Activated CD4-positive, alpha-beta memory T cell treated with anti-CD3 and anti-CD28 coated beads for 36 hours (primary cell): ENCODE measurements at regions not wholly inside any gene's neighbourhood (a gene's known extent, or its start where the extent isn't known, plus 50 kb on each side); places are given as distances from the start of the nearest gene placed in this dataset.

ENCODE experiments used
- CTCF ChIA-PET: fragments of 350-600 bp; sonication (Branson Sonifier 250); formaldehyde crosslinking; loops from one replicate; lab custom pipeline; 2021; ENCODE audit warnings: antibody characterized with exemption, inconsistent platforms; lab: Charles Lee
- POLR2A ChIA-PET: fragments of 350-600 bp; sonication (Branson Sonifier 250); formaldehyde crosslinking; loops from one replicate; lab custom pipeline; 2021; ENCODE audit warnings: antibody characterized with exemption; lab: Charles Lee
- DNase-seq: peaks from one replicate; pipeline ENCODE4 v3.0.0-alpha.2; 2020
- H3K27ac Mint-ChIP-seq: one replicate; pipeline ENCODE4 v1.8.0; 2021; ENCODE audit warnings: mixed read lengths
- H3K27me3 Mint-ChIP-seq: one replicate; pipeline ENCODE4 v1.8.0; 2021; ENCODE audit warnings: mixed read lengths
- H3K36me3 Mint-ChIP-seq: one replicate; pipeline ENCODE4 v1.8.0; 2021; ENCODE audit warnings: mixed read lengths
- H3K4me1 Mint-ChIP-seq: one replicate; pipeline ENCODE4 v1.8.0; 2021; ENCODE audit warnings: low read depth, mixed read lengths
- H3K4me3 Mint-ChIP-seq: one replicate; pipeline ENCODE4 v1.8.0; 2021; ENCODE audit warnings: mild to moderate bottlenecking, mixed read lengths
- H3K9me3 Mint-ChIP-seq: one replicate; pipeline ENCODE4 v1.8.0; 2021; ENCODE audit warnings: mixed read lengths
- intact Hi-C: fragments of 100-400 bp; cut with micrococcal nuclease; formaldehyde crosslinking; loops from one replicate; pipeline ENCODE4 v1.15.1; 2023

DNA sequence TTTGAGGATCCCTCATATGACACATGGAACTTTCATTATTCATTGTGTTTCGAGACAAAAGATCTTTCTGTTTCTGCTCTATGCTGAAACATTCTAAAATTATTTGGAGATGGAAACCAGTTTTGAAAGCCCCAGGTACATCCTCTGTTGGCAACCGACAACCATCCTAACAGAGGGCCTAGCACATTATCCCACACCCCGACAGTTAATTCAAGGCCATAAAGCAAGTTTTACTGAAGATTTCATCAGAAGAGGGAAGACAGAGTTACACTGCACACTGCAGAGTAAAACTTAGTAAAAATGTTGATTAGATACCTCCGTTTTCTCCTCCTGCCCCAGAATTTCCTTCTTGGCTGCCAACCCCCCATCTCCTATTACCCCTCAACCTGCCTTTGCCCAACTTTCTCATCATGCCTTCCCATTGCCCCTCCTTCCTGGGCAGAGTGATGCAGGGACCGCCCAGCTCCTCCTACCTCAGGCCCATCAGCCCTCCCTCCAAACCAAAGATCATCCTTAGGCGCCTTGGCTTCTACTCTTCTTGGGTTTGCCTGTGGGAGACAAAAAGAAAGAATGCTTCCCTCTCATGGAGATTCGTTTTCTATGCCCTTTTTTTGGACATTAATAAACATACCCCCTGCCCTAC, 52.9 kb upstream of the CITED4 start:
- no peak for DNase-seq
- no peaks in the 10 kb centered on the region for H3K36me3 Mint-ChIP-seq
- H3K9me3 Mint-ChIP-seq = no peaks in the 10 kb centered on the region
- intact Hi-C loops = no loop called here
- H3K4me3 Mint-ChIP-seq = no peak overlapping the region
- H3K27ac Mint-ChIP-seq = peak overlapping the region; percentile 13
- no peaks in the 10 kb centered on the region for H3K27me3 Mint-ChIP-seq
- CTCF ChIA-PET = no interaction called here
- H3K4me1 Mint-ChIP-seq = no peaks in the 10 kb centered on the region
- POLR2A ChIA-PET = no interaction called here

DNA sequence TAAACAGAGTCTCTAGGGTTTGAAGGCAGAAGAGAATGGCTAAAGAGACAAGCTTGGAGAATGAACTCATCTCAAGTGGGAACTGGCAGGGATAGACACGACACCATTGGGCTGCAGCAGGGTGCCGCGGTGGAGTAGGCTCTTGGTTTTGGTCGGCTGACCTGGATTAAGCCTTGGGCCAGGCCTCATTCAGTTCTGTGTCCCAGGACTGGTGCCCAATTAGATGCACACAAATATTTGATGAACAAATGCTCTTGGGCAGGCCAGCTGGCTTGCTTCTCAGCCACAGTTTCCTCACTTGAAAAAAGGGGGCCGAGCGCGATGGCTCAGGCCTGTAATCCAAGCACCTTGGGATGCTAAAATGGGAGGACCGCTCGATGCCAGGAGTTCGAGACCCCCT, 53.4 kb upstream of the CITED4 start:
- no peak overlapping the region for H3K27ac Mint-ChIP-seq

DNA sequence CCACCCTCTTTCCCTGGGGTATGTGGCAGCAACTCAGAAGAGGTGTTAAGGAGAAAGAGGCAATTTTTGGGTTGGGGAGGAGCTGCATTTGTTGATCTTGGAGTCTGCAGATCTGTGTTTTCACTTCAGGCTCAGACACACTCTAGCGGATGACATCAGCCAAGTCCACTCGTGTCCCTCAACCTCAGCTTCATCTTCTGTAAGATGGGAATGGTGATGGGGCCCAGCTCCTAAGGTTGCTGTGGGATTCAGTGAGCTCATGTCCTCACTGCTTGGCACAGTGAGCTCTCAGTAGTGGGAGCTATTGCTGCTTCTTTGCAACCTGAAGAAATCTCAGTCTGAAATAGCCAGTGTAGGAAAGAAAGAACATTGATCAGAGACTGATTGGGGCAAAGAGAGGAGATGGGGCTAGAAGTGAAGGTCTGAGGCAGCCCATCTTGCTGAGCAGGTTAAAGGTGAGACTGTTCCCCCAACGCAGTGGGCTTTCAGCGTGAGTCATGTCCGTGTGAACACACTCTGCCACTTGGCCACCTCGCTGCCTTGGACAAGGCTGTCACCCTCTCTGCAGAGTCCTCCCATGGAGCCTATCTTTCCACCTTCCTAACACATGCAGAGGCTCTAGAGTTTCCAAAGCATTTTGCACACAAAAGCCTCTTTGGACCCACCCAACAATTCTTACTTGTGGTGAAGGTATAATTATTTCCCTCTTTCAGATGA, 56.0 kb upstream of the CITED4 start:
- DNase-seq = no peak
- CTCF ChIA-PET = no interaction called here
- H3K4me3 Mint-ChIP-seq = no peak overlapping the region
- intact Hi-C loops = no loop called here
- H3K4me1 Mint-ChIP-seq = no peaks in the 10 kb centered on the region
- no peaks in the 10 kb centered on the region for H3K36me3 Mint-ChIP-seq
- H3K27me3 Mint-ChIP-seq = no peaks in the 10 kb centered on the region
- POLR2A ChIA-PET = no interaction called here
- H3K27ac Mint-ChIP-seq = no peak overlapping the region
- H3K9me3 Mint-ChIP-seq = no peaks in the 10 kb centered on the region

More for the DNA sequence above, 53.4 kb upstream of the CITED4 start:
- Mint-ChIP-seq H3K9me3 (no peaks in the 10 kb centered on the region), H3K4me3 (no peak overlapping the region), H3K4me1 (no peaks in the 10 kb centered on the region), H3K36me3 (no peaks in the 10 kb centered on the region), H3K27me3 (no peaks in the 10 kb centered on the region)
- no peak for DNase-seq
- ChIA-PET CTCF (no interaction called here), POLR2A (no interaction called here)
- intact Hi-C loops = no loop called here

DNA sequence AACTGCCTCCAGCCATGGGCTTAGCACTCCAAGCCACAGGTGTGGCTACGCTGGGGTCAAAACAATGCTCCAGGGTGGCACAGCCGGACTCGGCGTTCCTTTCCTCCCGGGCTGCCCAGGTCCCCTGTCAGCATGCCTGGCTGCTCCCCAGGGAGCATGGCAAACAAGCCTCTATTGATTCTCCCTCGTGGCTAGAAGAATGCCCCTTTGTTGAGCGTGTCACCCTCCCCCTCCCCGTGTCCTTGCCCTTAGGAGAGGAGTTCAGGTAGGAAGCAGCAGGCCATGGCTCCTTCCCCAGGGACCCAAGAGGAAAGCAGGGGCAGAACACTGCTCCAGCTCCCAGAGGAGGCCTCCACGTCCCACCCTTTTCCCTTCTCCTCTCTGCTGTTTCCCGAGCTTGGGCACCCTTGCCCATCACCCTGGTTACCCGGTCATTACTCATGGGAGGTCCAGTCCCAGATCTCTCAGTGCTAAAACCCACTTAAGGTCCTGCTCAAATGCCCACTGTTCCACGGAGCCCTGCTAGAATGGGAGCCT, 57.4 kb upstream of the CITED4 start:
- H3K4me1 Mint-ChIP-seq = no peaks in the 10 kb centered on the region
- ChIA-PET CTCF (no interaction called here), POLR2A (no interaction called here)
- intact Hi-C loops = no loop called here
- H3K9me3 Mint-ChIP-seq = no peaks in the 10 kb centered on the region
- H3K4me3 Mint-ChIP-seq = no peak overlapping the region
- no peaks in the 10 kb centered on the region for H3K36me3 Mint-ChIP-seq
- DNase-seq = no peak
- no peak overlapping the region for H3K27ac Mint-ChIP-seq
- peaks cover 3% of the 10 kb centered on the region for H3K27me3 Mint-ChIP-seq

DNA sequence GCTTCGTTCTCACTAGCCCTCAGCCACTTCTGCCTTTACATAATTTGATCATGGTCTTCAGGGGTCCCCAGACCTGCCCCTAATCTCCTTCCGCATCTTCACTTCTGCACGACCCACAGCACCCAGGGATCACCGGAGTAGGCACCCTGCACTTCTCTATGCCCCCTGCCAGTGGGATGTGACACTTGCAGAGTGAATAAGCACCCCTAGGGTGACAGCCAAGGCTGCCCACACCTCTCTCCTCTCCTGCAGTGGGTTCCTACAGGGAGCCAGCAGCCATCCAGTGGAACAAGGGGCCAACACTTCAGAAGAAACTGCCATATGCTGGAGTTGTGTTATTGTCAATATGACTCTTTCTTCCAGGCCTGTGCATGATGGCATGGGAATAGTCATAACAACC, 58.0 kb upstream of the CTPS1 start:
- intact Hi-C loops = no loop called here
- POLR2A ChIA-PET = interaction anchor here (0.6 kb wide), 1 partner anchor 243 kb away, joined by 4 read pairs; no protein-coding TSS in a partner anchor
- CTCF ChIA-PET = interaction anchor here (1.1 kb wide), 1 partner anchor 31 kb away, joined by 3 read pairs; no protein-coding TSS in a partner anchor
- no peak for DNase-seq
- Mint-ChIP-seq H3K9me3 (no peaks in the 10 kb centered on the region), H3K4me3 (no peak overlapping the region), H3K27ac (no peak overlapping the region), H3K27me3 (peaks cover 3% of the 10 kb centered on the region), H3K36me3 (no peaks in the 10 kb centered on the region), H3K4me1 (no peaks in the 10 kb centered on the region)

DNA sequence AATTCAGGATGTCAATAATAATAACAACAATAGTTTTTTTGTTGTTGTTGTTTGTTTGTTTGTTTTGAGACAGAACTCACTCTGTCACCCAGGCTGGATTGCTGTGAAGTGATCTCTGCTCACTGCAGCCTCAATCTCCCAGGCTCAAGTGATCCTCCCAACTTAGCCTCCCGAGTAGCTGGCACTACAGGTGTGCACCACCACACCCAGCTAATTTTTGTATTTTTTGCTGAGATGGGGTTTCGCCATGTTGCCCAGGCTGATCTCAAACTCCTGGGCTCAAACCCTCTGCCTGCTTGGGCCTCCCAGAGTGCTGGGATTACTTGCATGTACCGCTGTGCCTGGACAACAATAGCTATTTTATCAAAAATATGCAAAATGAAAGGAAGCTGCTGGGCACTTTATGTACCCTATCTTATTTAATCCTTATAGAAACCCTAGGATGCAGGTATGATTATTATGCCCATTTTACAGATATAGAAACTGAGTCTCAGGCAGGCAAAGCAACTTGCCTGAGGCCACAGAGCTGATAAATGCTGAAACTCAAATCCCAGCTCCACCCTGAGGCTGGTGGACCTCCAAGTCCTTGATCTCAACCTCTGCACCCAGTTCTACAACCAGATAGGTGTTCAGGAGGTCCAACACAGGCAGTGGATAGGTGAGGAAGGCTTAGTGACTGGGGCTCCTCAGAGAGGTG, 57.4 kb upstream of the CTPS1 start:
- Mint-ChIP-seq H3K27ac (no peak overlapping the region), H3K9me3 (no peaks in the 10 kb centered on the region), H3K36me3 (no peaks in the 10 kb centered on the region), H3K27me3 (peaks cover 3% of the 10 kb centered on the region), H3K4me3 (no peak overlapping the region), H3K4me1 (no peaks in the 10 kb centered on the region)
- ChIA-PET CTCF (interaction anchor here (0.6 to 5.2 kb wide), 3 partner anchors 30 to 126 kb away, joined by 3 to 26 read pairs (median 3); no protein-coding TSS in a partner anchor), POLR2A (interaction anchor here (0.6 kb wide), 1 partner anchor 244 kb away, joined by 4 read pairs; no protein-coding TSS in a partner anchor)
- no peak for DNase-seq
- intact Hi-C loops = no loop called here

DNA sequence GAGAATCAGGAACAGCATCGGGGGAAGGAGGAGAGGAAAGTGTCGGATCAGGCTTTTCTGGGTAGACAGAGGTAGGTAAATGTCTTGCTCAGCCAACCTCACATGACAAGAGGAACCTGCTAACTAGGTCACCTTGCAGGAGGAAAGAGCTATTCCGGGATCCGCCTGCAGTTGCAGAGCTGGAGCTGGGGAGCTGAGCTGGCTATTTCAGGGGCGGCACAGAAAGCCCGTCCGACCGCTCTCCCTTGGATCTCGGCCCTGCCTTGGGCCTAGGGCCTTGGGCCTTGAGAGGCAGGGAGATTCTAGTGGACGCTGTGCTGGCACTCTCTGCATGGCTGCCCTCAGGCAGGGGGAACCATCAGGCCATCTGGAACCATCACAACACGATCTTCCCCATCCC, 56.5 kb upstream of the CTPS1 start:
- Mint-ChIP-seq H3K9me3 (no peaks in the 10 kb centered on the region), H3K4me3 (no peak overlapping the region), H3K4me1 (no peaks in the 10 kb centered on the region), H3K36me3 (no peaks in the 10 kb centered on the region), H3K27ac (no peak overlapping the region), H3K27me3 (peaks cover 3% of the 10 kb centered on the region)
- CTCF ChIA-PET = interaction anchor here (5.2 kb wide), 1 partner anchor 29 kb away, joined by 26 read pairs; no protein-coding TSS in a partner anchor
- POLR2A ChIA-PET = no interaction called here
- intact Hi-C loops = no loop called here
- no peak for DNase-seq

DNA sequence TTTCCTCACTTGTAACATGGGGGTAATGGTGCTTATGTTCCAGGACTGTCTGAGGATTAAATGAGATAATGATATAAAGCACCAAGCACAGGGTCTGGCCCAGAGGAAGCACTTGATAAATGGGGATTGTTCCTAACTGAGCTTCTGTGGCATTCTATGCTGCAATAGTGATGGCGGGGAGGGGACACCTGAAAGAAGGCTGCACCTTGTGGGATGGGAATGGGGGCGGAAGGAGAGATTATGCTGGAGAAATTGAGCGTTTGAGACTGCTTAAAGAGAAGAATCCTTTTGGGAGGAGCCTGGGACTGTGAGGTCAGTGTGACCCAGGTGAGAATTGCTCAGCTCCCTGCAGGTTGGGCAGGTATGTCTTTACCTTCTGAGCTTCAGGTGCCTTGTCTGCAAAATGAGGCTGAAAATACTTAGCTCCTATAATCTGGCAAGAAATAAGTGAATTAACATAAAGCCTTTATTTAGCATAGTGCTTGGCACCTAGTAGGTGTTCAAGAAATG, 55.9 kb upstream of the CTPS1 start:
- Mint-ChIP-seq H3K9me3 (no peaks in the 10 kb centered on the region), H3K4me1 (no peaks in the 10 kb centered on the region), H3K36me3 (no peaks in the 10 kb centered on the region), H3K27ac (no peak overlapping the region), H3K4me3 (no peak overlapping the region), H3K27me3 (peaks cover 3% of the 10 kb centered on the region)
- no peak for DNase-seq
- ChIA-PET POLR2A (no interaction called here), CTCF (interaction anchor here (5.2 kb wide), 1 partner anchor 28 kb away, joined by 26 read pairs; no protein-coding TSS in a partner anchor)
- intact Hi-C loops = no loop called here

DNA sequence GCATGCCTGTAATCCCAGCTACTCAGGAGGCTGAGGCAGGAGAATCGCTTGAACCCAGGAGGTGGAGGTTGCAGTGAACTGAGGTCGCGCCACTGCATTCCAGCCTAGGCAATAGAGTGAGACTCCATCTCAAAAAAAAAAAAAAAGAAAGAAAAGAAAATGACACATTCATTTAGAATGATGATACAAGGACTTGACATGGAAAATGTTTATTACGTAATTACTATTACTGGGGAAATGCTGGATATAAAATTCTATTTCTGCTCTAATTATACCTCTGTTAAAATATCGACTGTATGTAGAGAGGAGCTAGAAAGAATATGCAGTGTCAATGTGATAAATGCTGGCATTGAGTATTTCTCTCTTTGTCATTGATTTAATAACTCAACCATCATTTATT, 54.7 kb upstream of the CTPS1 start:
- H3K4me3 Mint-ChIP-seq = no peak overlapping the region
- no peaks in the 10 kb centered on the region for H3K9me3 Mint-ChIP-seq
- peaks cover 3% of the 10 kb centered on the region for H3K27me3 Mint-ChIP-seq
- CTCF ChIA-PET = interaction anchor here (1.7 to 5.2 kb wide), 2 partner anchors 23 to 27 kb away, joined by 4 to 26 read pairs; no protein-coding TSS in a partner anchor
- POLR2A ChIA-PET = no interaction called here
- intact Hi-C loops = no loop called here
- no peaks in the 10 kb centered on the region for H3K4me1 Mint-ChIP-seq
- no peak for DNase-seq
- H3K36me3 Mint-ChIP-seq = no peaks in the 10 kb centered on the region
- H3K27ac Mint-ChIP-seq = no peak overlapping the region

DNA sequence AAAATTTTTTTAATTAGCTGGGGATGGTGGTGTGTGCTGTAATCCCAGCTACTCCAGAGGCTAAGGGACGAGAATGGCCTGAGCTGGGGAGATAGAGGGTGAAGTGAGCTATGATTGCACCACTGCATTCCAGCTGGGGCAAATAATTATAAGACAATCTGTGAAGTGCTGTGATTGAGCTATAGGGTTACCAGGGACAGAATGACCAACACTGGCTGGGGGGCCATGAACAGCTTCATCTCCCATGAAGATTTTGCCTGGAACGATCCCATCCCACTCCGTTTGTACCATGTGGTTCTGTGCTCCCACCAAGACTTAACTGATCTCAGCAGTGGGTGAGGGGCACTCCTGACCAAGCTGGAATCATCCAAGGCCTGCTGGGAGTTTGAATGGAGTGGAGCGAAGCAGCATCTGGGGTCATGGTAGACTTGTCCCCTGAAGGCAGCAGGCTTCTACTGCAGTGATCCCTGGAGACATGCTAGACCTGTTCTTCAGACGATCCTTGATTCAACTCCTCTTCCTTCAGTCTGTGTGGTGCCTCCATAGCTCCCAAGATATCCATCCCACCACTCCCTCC, 53.6 kb upstream of the CTPS1 start:
- intact Hi-C loops = no loop called here
- ChIA-PET CTCF (interaction anchor here (1.2 to 5.2 kb wide), 3 partner anchors 22 to 75 kb away, joined by 3 to 26 read pairs (median 4); no protein-coding TSS in a partner anchor), POLR2A (no interaction called here)
- Mint-ChIP-seq H3K27me3 (peaks cover 3% of the 10 kb centered on the region), H3K4me1 (no peaks in the 10 kb centered on the region), H3K27ac (no peak overlapping the region), H3K4me3 (no peak overlapping the region), H3K36me3 (no peaks in the 10 kb centered on the region), H3K9me3 (no peaks in the 10 kb centered on the region)
- no peak for DNase-seq

DNA sequence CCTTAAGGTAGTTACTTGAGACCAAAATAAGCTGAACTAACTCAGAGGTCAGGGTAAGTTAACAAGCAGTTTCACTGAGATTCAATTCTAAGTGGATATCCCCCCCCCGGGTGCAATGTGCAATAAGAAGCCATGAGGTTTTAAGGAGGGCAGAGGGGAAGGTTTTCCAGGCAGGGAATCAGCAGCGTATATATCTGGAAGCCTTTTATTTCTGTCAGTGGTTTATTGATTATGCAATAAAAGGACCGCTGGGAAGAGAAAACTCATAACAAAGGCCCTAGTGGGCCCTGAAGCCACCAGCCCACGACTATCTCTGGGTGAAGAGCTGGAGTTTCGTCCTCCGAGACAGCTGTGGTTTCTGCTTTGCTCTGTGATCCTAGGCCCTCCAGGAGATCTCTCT, 53.1 kb upstream of the CTPS1 start:
- DNase-seq = no peak
- CTCF ChIA-PET = interaction anchor here (1.2 to 5.2 kb wide), 2 partner anchors 25 to 76 kb away, joined by 3 to 26 read pairs; no protein-coding TSS in a partner anchor
- Mint-ChIP-seq H3K27ac (no peak overlapping the region), H3K36me3 (no peaks in the 10 kb centered on the region), H3K27me3 (peaks cover 3% of the 10 kb centered on the region), H3K4me3 (no peak overlapping the region), H3K9me3 (no peaks in the 10 kb centered on the region), H3K4me1 (no peaks in the 10 kb centered on the region)
- intact Hi-C loops = no loop called here
- POLR2A ChIA-PET = no interaction called here
